Fibroblast of lung (primary cell): ENCODE measurements at regions not wholly inside any gene's neighbourhood (a gene's known extent, or its start where the extent isn't known, plus 50 kb on each side); places are given as distances from the start of the nearest gene placed in this dataset.

ENCODE experiments used
- CTCF ChIP-seq, 2 donors: IDR thresholded peaks in 1 of 2; conservative IDR thresholded peaks in 1 of 2; 1 replicate in 1 of 2; 2 replicates in 1 of 2; pipeline ENCODE4 v1.5.1; 2011 to 2012; ENCODE audit warnings: low read length in 2 of 2, control low read depth in 1 of 2, inconsistent platforms in 1 of 2, low read depth in 1 of 2, mild to moderate bottlenecking in 1 of 2
- EZH2 ChIP-seq: IDR thresholded peaks from 2 replicates; pipeline ENCODE4 v1.5.1; 2012; ENCODE audit warnings: low read length, control low read depth, mild to moderate bottlenecking; ENCODE audit errors: missing control alignments

GRCh38 chr15:47990821-47991220, 130.0 kb upstream of the SLC24A5 start:
- TF ChIP-seq EZH2: no peak
- no peak for TF ChIP-seq CTCF (conservative IDR thresholded peaks at IDR 0.05 in 1 of 2, IDR thresholded peaks at IDR 0.05 in 1 of 2; ENCODE audit: low read depth in 1 of 2, low read length in 2 of 2)
